Transverse colon (tissue), 4 donors: ENCODE measurements at regions not wholly inside any gene's neighbourhood (a gene's known extent, or its start where the extent isn't known, plus 50 kb on each side); places are given as distances from the start of the nearest gene placed in this dataset.

Experiments
- POLR2A ChIP-seq: fragments of 450-650 bp; IDR thresholded peaks from one replicate; pipeline ENCODE4 v1.6.1; 2016; ENCODE audit warnings: antibody characterized with exemption, mild to moderate bottlenecking, moderate library complexity
- POLR2AphosphoS5 ChIP-seq, 3 donors: sonication (generic); formaldehyde crosslinking; IDR thresholded peaks; one replicate each; pipeline ENCODE4 v1.6.1; 2016; ENCODE audit warnings: antibody characterized with exemption in 3 of 3
- TF ChIP-seq, protein P1 (sequence below), 5 experiments: fragments of 200-600 bp in 3 of 5; fragments of 450-650 bp in 2 of 5; sonication (generic) in 3 of 5; IDR thresholded peaks; 1 replicate in 2 of 5; 2 replicates in 3 of 5; pipeline ENCODE4 v1.5.1; 2016 to 2017; ENCODE audit warnings: antibody characterized with exemption in 5 of 5, inconsistent platforms in 3 of 5, mild to moderate bottlenecking in 2 of 5, moderate library complexity in 1 of 5

GRCh38 chr13:112261924-112262323 is 114.2 kb upstream of the SPACA7 start:
- TF ChIP-seq POLR2A (no peak), POLR2AphosphoS5 (IDR thresholded peaks at IDR 0.05) (no peak)
- TF ChIP-seq, protein P1, sequence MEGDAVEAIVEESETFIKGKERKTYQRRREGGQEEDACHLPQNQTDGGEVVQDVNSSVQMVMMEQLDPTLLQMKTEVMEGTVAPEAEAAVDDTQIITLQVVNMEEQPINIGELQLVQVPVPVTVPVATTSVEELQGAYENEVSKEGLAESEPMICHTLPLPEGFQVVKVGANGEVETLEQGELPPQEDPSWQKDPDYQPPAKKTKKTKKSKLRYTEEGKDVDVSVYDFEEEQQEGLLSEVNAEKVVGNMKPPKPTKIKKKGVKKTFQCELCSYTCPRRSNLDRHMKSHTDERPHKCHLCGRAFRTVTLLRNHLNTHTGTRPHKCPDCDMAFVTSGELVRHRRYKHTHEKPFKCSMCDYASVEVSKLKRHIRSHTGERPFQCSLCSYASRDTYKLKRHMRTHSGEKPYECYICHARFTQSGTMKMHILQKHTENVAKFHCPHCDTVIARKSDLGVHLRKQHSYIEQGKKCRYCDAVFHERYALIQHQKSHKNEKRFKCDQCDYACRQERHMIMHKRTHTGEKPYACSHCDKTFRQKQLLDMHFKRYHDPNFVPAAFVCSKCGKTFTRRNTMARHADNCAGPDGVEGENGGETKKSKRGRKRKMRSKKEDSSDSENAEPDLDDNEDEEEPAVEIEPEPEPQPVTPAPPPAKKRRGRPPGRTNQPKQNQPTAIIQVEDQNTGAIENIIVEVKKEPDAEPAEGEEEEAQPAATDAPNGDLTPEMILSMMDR (IDR thresholded peaks at IDR 0.05): no peak
